ENCODE measurements at regions not wholly inside any gene's neighbourhood (a gene's known extent, or its start where the extent isn't known, plus 50 kb on each side); places are given as distances from the start of the nearest gene placed in this dataset.

- DNase-seq (ENCODE audit: low read depth in 4 of 4, low spot score in 3 of 4): no peak
Measured at GRCh38 chr7:52289247-52289646, 746.2 kb upstream of the POM121L12 start.

- DNase-seq (ENCODE audit: low read depth in 4 of 4, low spot score in 3 of 4): no peak
Measured at GRCh38 chr7:52287698-52288097, 747.7 kb upstream of the POM121L12 start.

GRCh38 chr7:52285689-52286088 is 749.7 kb upstream of the POM121L12 start:
- DNase-seq (ENCODE audit: low read depth in 4 of 4, low spot score in 3 of 4): no peak

GRCh38 chr7:52283335-52283734 is 752.1 kb upstream of the POM121L12 start:
- no peak for DNase-seq (ENCODE audit: low read depth in 4 of 4, low spot score in 3 of 4)

GRCh38 chr7:52273685-52274610 is 761.5 kb upstream of the POM121L12 start:
- no peak for DNase-seq (ENCODE audit: low read depth in 4 of 4, low spot score in 3 of 4)

GRCh38 chr7:52271703-52272102 is 763.7 kb upstream of the POM121L12 start:
- DNase-seq (ENCODE audit: low read depth in 4 of 4, low spot score in 3 of 4): no peak

- no peak for DNase-seq (ENCODE audit: low read depth in 4 of 4, low spot score in 3 of 4)
Measured at GRCh38 chr7:52270301-52270700, 765.1 kb upstream of the POM121L12 start.

- no peak for DNase-seq (ENCODE audit: low read depth in 4 of 4, low spot score in 3 of 4)
Measured at GRCh38 chr7:52269669-52270068, 765.8 kb upstream of the POM121L12 start.

GRCh38 chr7:52261057-52261456 is 774.4 kb upstream of the POM121L12 start:
- no peak for DNase-seq (ENCODE audit: low read depth in 4 of 4, low spot score in 3 of 4)

- no peak for DNase-seq (ENCODE audit: low read depth in 4 of 4, low spot score in 3 of 4)
Measured at GRCh38 chr7:52260046-52260665, 775.3 kb upstream of the POM121L12 start.

GRCh38 chr7:52257890-52258289 is 777.5 kb upstream of the POM121L12 start:
- DNase-seq (ENCODE audit: low read depth in 4 of 4, low spot score in 3 of 4): no peak

- no peak for DNase-seq (ENCODE audit: low read depth in 4 of 4, low spot score in 3 of 4)
Measured at GRCh38 chr7:52254396-52255010, 780.9 kb upstream of the POM121L12 start.

GRCh38 chr7:52253953-52254352 is 781.5 kb upstream of the POM121L12 start:
- DNase-seq (ENCODE audit: low read depth in 4 of 4, low spot score in 3 of 4): no peak

- DNase-seq (ENCODE audit: low read depth in 4 of 4, low spot score in 3 of 4): no peak
Measured at GRCh38 chr7:52249741-52250140, 785.7 kb upstream of the POM121L12 start.

GRCh38 chr7:52247518-52247917 is 787.9 kb upstream of the POM121L12 start:
- DNase-seq (ENCODE audit: low read depth in 4 of 4, low spot score in 3 of 4): no peak

GRCh38 chr7:52243685-52244084 is 791.7 kb upstream of the POM121L12 start:
- DNase-seq (ENCODE audit: low read depth in 4 of 4, low spot score in 3 of 4): no peak

- no peak for DNase-seq (ENCODE audit: low read depth in 4 of 4, low spot score in 3 of 4)
Measured at GRCh38 chr7:52233248-52233647, 802.2 kb upstream of the POM121L12 start.

GRCh38 chr7:52211930-52212329 is 823.5 kb upstream of the POM121L12 start:
- no peak for DNase-seq (ENCODE audit: low read depth in 4 of 4, low spot score in 3 of 4)

- peak in 3 of 4 donors; percentile 4 to 38 (median 9) for DNase-seq (ENCODE audit: low read depth in 4 of 4, low spot score in 3 of 4)
Measured at GRCh38 chr7:52209614-52210013, 825.8 kb upstream of the POM121L12 start.

GRCh38 chr7:52197221-52197620 is 838.2 kb upstream of the POM121L12 start:
- no peak for DNase-seq (ENCODE audit: low read depth in 4 of 4, low spot score in 3 of 4)

- no peak for DNase-seq (ENCODE audit: low read depth in 4 of 4, low spot score in 3 of 4)
Measured at GRCh38 chr7:52195664-52196063, 839.8 kb upstream of the POM121L12 start.

All from right renal pelvis (tissue), 4 donors.